Common myeloid progenitor, CD34-positive (primary cell): ENCODE measurements at regions not wholly inside any gene's neighbourhood (a gene's known extent, or its start where the extent isn't known, plus 50 kb on each side); places are given as distances from the start of the nearest gene placed in this dataset.

Source experiments
- CTCF ChIA-PET: fragments of 350-600 bp; sonication (Branson Sonifier 250); formaldehyde crosslinking; loops from one replicate; lab custom pipeline; 2021; ENCODE audit warnings: antibody characterized with exemption; lab: Charles Lee
- POLR2A ChIA-PET: fragments of 350-600 bp; sonication (Branson Sonifier 250); formaldehyde crosslinking; loops from one replicate; lab custom pipeline; 2021; ENCODE audit warnings: antibody characterized with exemption; lab: Charles Lee
- DNase-seq, 3 donors: peaks; one replicate each; pipeline versions ENCODE4 v3.0.0 to v3.0.0-alpha.2; 2013
- H3K27ac ChIP-seq, 2 experiments: 1 replicate in 1 of 2; 2 replicates in 1 of 2; pipeline ENCODE4 v1.7.0; 2013; ENCODE audit warnings: inconsistent platforms in 2 of 2, low read length in 2 of 2, mild to moderate bottlenecking in 2 of 2, low read depth in 1 of 2, moderate library complexity in 1 of 2; ENCODE audit not compliant: severe bottlenecking in 2 of 2, insufficient read depth in 1 of 2, poor library complexity in 1 of 2
- H3K27me3 ChIP-seq, 5 experiments: replicated peaks in 2 of 5; 1 replicate in 3 of 5; 2 replicates in 2 of 5; pipeline versions ENCODE4 v1.6.1 to v1.7.0; 2013; ENCODE audit warnings: low read length in 4 of 5, mild to moderate bottlenecking in 2 of 5, moderate library complexity in 2 of 5, inconsistent platforms in 1 of 5; ENCODE audit not compliant: insufficient read depth in 5 of 5, control insufficient read depth in 4 of 5
- H3K36me3 ChIP-seq, 4 experiments: 1 replicate in 2 of 4; 2 replicates in 2 of 4; pipeline versions ENCODE4 v1.6.1 to v1.7.0; 2013; ENCODE audit warnings: low read length in 3 of 4, control low read depth in 1 of 4, mild to moderate bottlenecking in 1 of 4; ENCODE audit not compliant: control insufficient read depth in 4 of 4, insufficient read depth in 4 of 4
- H3K4me1 ChIP-seq, 4 experiments: 1 replicate in 3 of 4; 2 replicates in 1 of 4; pipeline versions ENCODE4 v1.6.1 to v1.7.1; 2013; ENCODE audit warnings: low read length in 3 of 4, mild to moderate bottlenecking in 3 of 4, control low read depth in 1 of 4, inconsistent platforms in 1 of 4, moderate library complexity in 1 of 4; ENCODE audit not compliant: control insufficient read depth in 4 of 4, insufficient read depth in 4 of 4; ENCODE audit errors: control extremely low read depth in 1 of 4
- H3K4me3 ChIP-seq, 7 experiments: 1 replicate in 4 of 7; 2 replicates in 3 of 7; pipeline versions ENCODE4 v1.5.1 to v1.7.0; 2013; ENCODE audit warnings: mild to moderate bottlenecking in 7 of 7, low read length in 6 of 7, moderate library complexity in 6 of 7, inconsistent platforms in 2 of 7, low read depth in 2 of 7, control low read depth in 1 of 7; ENCODE audit not compliant: insufficient read depth in 4 of 7, control insufficient read depth in 1 of 7; ENCODE audit errors: extremely low read depth in 1 of 7
- H3K9me3 ChIP-seq, 5 experiments: 1 replicate in 4 of 5; 2 replicates in 1 of 5; pipeline versions ENCODE4 v1.6.1 to v1.7.1; 2013; ENCODE audit warnings: low read length in 4 of 5, mild to moderate bottlenecking in 2 of 5, inconsistent platforms in 1 of 5, low read depth in 1 of 5, moderate library complexity in 1 of 5; ENCODE audit not compliant: control insufficient read depth in 4 of 5, insufficient read depth in 2 of 5; ENCODE audit errors: control extremely low read depth in 1 of 5
- WGBS: methylation state at CpG from one replicate; pipeline ENCODE4 v1.1.5; 2013; ENCODE audit not compliant: insufficient coverage; 5-methylcytosine and 5-hydroxymethylcytosine counted together

GRCh38 chr13:111947026-111947810 is 119.7 kb upstream of the SOX1 start:
- Histone ChIP-seq H3K27me3 (peaks cover 0 to 3% (median 0%) of the 10 kb centered on the region in 5 experiments), H3K4me3 (no peak overlapping the region), H3K9me3 (peaks cover 2 to 14% (median 4%) of the 10 kb centered on the region in 5 experiments), H3K27ac (no peak overlapping the region), H3K4me1 (no peaks in the 10 kb centered on the region), H3K36me3 (no peaks in the 10 kb centered on the region)
- ChIA-PET POLR2A (no interaction called here), CTCF (no interaction called here)
- no peak for DNase-seq
- WGBS = 78% methylated on average over 7 of the region's 16 CpGs

GRCh38 chr13:111947876-111948275 is 119.1 kb upstream of the SOX1 start:
- Histone ChIP-seq H3K27ac (no peak overlapping the region), H3K36me3 (no peaks in the 10 kb centered on the region), H3K27me3 (peaks cover 0 to 3% (median 0%) of the 10 kb centered on the region in 5 experiments), H3K9me3 (peaks cover 2 to 14% (median 4%) of the 10 kb centered on the region in 5 experiments), H3K4me3 (no peak overlapping the region), H3K4me1 (no peaks in the 10 kb centered on the region)
- CTCF ChIA-PET = no interaction called here
- POLR2A ChIA-PET = no interaction called here
- no peak for DNase-seq
- 82% methylated on average over 11 of the region's 15 CpGs for WGBS

- H3K9me3 ChIP-seq = peaks cover 2 to 14% (median 4%) of the 10 kb centered on the region in 5 experiments
- CTCF ChIA-PET = no interaction called here
- H3K27me3 ChIP-seq = peaks cover 0 to 3% (median 0%) of the 10 kb centered on the region in 5 experiments
- POLR2A ChIA-PET = no interaction called here
- no peak overlapping the region for H3K27ac ChIP-seq
- 98% methylated on average over 7 of the region's 11 CpGs for WGBS
- no peak for DNase-seq
- no peak overlapping the region for H3K4me3 ChIP-seq
- H3K36me3 ChIP-seq = no peaks in the 10 kb centered on the region
- no peaks in the 10 kb centered on the region for H3K4me1 ChIP-seq
These were observed 118.7 kb upstream of the SOX1 start for GRCh38 chr13:111948281-111948680.

GRCh38 chr13:111948811-111949210 is 118.1 kb upstream of the SOX1 start:
- WGBS = 94% methylated on average over 7 of the region's 7 CpGs
- peaks cover 0 to 3% (median 0%) of the 10 kb centered on the region in 5 experiments for H3K27me3 ChIP-seq
- ChIA-PET POLR2A (no interaction called here), CTCF (no interaction called here)
- H3K27ac ChIP-seq = no peak overlapping the region
- no peaks in the 10 kb centered on the region for H3K4me1 ChIP-seq
- peaks cover 2 to 14% (median 4%) of the 10 kb centered on the region in 5 experiments for H3K9me3 ChIP-seq
- H3K36me3 ChIP-seq = no peaks in the 10 kb centered on the region
- no peak for DNase-seq
- H3K4me3 ChIP-seq = no peak overlapping the region

- no peak overlapping the region for H3K4me3 ChIP-seq
- 98% methylated on average over 4 of the region's 5 CpGs for WGBS
- DNase-seq = no peak
- ChIA-PET POLR2A (no interaction called here), CTCF (no interaction called here)
- peaks cover 2 to 14% (median 4%) of the 10 kb centered on the region in 5 experiments for H3K9me3 ChIP-seq
- peaks cover 0 to 3% (median 0%) of the 10 kb centered on the region in 5 experiments for H3K27me3 ChIP-seq
- no peak overlapping the region for H3K27ac ChIP-seq
- H3K36me3 ChIP-seq = no peaks in the 10 kb centered on the region
- no peaks in the 10 kb centered on the region for H3K4me1 ChIP-seq
These were observed 117.6 kb upstream of the SOX1 start for GRCh38 chr13:111949311-111949710.

GRCh38 chr13:111950697-111951096 is 116.3 kb upstream of the SOX1 start:
- ChIA-PET CTCF (no interaction called here), POLR2A (no interaction called here)
- peaks cover 0 to 5% (median 0%) of the 10 kb centered on the region in 5 experiments for H3K27me3 ChIP-seq
- no peak overlapping the region for H3K4me3 ChIP-seq
- H3K9me3 ChIP-seq = peaks cover 2 to 14% (median 4%) of the 10 kb centered on the region in 5 experiments
- DNase-seq = no peak
- no peaks in the 10 kb centered on the region for H3K4me1 ChIP-seq
- 70% methylated on average over 4 of the region's 4 CpGs for WGBS
- no peaks in the 10 kb centered on the region for H3K36me3 ChIP-seq
- no peak overlapping the region for H3K27ac ChIP-seq

GRCh38 chr13:111952032-111952431 is 114.9 kb upstream of the SOX1 start:
- WGBS = 85% methylated on average over 6 of the region's 9 CpGs
- no peak overlapping the region for H3K27ac ChIP-seq
- H3K4me1 ChIP-seq = no peaks in the 10 kb centered on the region
- peaks cover 0 to 5% (median 0%) of the 10 kb centered on the region in 5 experiments for H3K27me3 ChIP-seq
- POLR2A ChIA-PET = no interaction called here
- H3K4me3 ChIP-seq = no peak overlapping the region
- H3K9me3 ChIP-seq = peaks cover 2 to 14% (median 4%) of the 10 kb centered on the region in 5 experiments
- no peak for DNase-seq
- CTCF ChIA-PET = no interaction called here
- no peaks in the 10 kb centered on the region for H3K36me3 ChIP-seq
